A673 (cell line): ENCODE measurements at regions not wholly inside any gene's neighbourhood (a gene's known extent, or its start where the extent isn't known, plus 50 kb on each side); places are given as distances from the start of the nearest gene placed in this dataset.

Experiments used
- BruUV-seq: library from RNA; stranded (reverse); fragments of 400-500 nt; replicated peaks from 2 replicates; lab custom pipeline; 2021; lab: Mats Ljungman, UMichigan
- CTCF ChIA-PET: fragments of 300-600 bp; sonication (Branson Sonifier 250); formaldehyde crosslinking; loops from one replicate; lab custom pipeline; 2022; ENCODE audit warnings: antibody characterized with exemption; lab: Charles Lee
- POLR2A ChIA-PET: fragments of 300-600 bp; sonication (Branson Sonifier 250); formaldehyde crosslinking; loops from one replicate; lab custom pipeline; 2022; ENCODE audit warnings: antibody characterized with exemption; ENCODE audit not compliant: low non-redundant PET; lab: Charles Lee
- DNase-seq: peaks from one replicate; pipeline ENCODE4 v3.0.0-alpha.2; 2015; ENCODE audit warnings: low spot score
- H3K27ac ChIP-seq: fragments of 200-600 bp; sonication (generic); 2 replicates; pipeline ENCODE4 v1.5.1; 2016; ENCODE audit warnings: mixed run types, low read depth, mild to moderate bottlenecking, mixed read lengths, antibody characterized with exemption, low read length; ENCODE audit not compliant: poor library complexity, severe bottlenecking
- H3K27me3 ChIP-seq: fragments of 200-600 bp; sonication (generic); replicated peaks from 2 replicates; pipeline ENCODE4 v1.6.1; 2017; ENCODE audit warnings: mixed run types, low read depth, mild to moderate bottlenecking, mixed read lengths, antibody characterized with exemption, low read length; ENCODE audit not compliant: insufficient read depth, poor library complexity
- H3K36me3 ChIP-seq: fragments of 200-600 bp; sonication (generic); 2 replicates; pipeline ENCODE4 v1.6.1; 2016; ENCODE audit warnings: mixed run types, mild to moderate bottlenecking, mixed read lengths, antibody characterized with exemption, low read length; ENCODE audit not compliant: insufficient read depth, poor library complexity, severe bottlenecking
- H3K4me1 ChIP-seq: fragments of 200-600 bp; sonication (generic); 2 replicates; pipeline ENCODE4 v1.6.1; 2017; ENCODE audit warnings: mixed run types, mild to moderate bottlenecking, mixed read lengths, antibody characterized with exemption, low read length; ENCODE audit not compliant: insufficient read depth, poor library complexity, severe bottlenecking
- H3K4me3 ChIP-seq: fragments of 200-600 bp; sonication (generic); 2 replicates; pipeline ENCODE4 v1.5.1; 2016; ENCODE audit warnings: low read depth, mixed run types, mild to moderate bottlenecking, mixed read lengths, low read length; ENCODE audit not compliant: poor library complexity, severe bottlenecking
- H3K9me3 ChIP-seq: fragments of 200-600 bp; sonication (generic); 2 replicates; pipeline ENCODE4 v1.6.1; 2016; ENCODE audit warnings: mixed run types, low read depth, mild to moderate bottlenecking, mixed read lengths, antibody characterized with exemption, low read length; ENCODE audit not compliant: poor library complexity, severe bottlenecking
- EZH2 ChIP-seq: fragments of 200-600 bp; sonication (generic); IDR thresholded peaks from 2 replicates; pipeline ENCODE4 v1.6.1; 2017; ENCODE audit warnings: borderline replicate concordance, low read depth, mild to moderate bottlenecking, mixed read lengths, antibody characterized with exemption, low read length; ENCODE audit not compliant: poor library complexity, severe bottlenecking
- intact Hi-C: fragments of 100-400 bp; cut with micrococcal nuclease; formaldehyde crosslinking; loops from one replicate; pipeline ENCODE4 v1.10.0; 2022; ENCODE audit not compliant: unreplicated experiment
- TF ChIP-seq, protein P1 (sequence below): fragments of 300-800, 200-600 bp; sonication (generic); conservative IDR thresholded peaks from 2 replicates; pipeline ENCODE4 v1.5.1; 2017; ENCODE audit warnings: low read depth, mild to moderate bottlenecking, antibody characterized with exemption, low read length, moderate library complexity, mixed read lengths

GRCh38 chrX:40314070-40314469 is 216.3 kb upstream of the BCOR start:
- no peak for DNase-seq
- Histone ChIP-seq H3K27ac (no peak overlapping the region), H3K4me3 (no peak overlapping the region), H3K9me3 (no peaks in the 10 kb centered on the region), H3K27me3 (no peaks in the 10 kb centered on the region), H3K36me3 (no peaks in the 10 kb centered on the region), H3K4me1 (no peaks in the 10 kb centered on the region)
- no peak for TF ChIP-seq EZH2
- TF ChIP-seq, protein P1, sequence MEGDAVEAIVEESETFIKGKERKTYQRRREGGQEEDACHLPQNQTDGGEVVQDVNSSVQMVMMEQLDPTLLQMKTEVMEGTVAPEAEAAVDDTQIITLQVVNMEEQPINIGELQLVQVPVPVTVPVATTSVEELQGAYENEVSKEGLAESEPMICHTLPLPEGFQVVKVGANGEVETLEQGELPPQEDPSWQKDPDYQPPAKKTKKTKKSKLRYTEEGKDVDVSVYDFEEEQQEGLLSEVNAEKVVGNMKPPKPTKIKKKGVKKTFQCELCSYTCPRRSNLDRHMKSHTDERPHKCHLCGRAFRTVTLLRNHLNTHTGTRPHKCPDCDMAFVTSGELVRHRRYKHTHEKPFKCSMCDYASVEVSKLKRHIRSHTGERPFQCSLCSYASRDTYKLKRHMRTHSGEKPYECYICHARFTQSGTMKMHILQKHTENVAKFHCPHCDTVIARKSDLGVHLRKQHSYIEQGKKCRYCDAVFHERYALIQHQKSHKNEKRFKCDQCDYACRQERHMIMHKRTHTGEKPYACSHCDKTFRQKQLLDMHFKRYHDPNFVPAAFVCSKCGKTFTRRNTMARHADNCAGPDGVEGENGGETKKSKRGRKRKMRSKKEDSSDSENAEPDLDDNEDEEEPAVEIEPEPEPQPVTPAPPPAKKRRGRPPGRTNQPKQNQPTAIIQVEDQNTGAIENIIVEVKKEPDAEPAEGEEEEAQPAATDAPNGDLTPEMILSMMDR, result no peak
- POLR2A ChIA-PET, result no interaction called here
- CTCF ChIA-PET, result no interaction called here
- no TSS peak for BruUV-seq
- intact Hi-C loops, result no loop called here

DNA sequence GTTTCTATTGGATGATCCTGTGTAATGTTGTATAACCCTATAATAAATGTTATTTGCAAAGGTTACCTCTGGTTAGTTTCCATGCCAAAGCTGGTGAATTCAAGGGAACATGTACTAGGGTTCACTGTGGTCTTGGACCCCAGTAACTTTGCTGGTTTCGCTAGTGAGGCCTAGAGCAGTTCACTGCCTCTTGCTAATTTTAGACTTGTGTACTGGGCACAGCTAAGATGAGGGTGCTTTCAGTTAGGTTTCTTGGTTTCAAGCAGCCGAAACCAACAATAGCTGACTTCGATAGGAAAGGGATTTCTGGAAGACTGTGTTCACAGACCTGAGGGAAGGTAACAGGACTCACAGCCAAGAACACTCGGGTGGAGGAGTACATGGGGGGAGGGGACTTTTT is 215.5 kb upstream of the BCOR start:
- no TSS peak for BruUV-seq
- Histone ChIP-seq H3K27ac (no peak overlapping the region), H3K9me3 (no peaks in the 10 kb centered on the region), H3K27me3 (no peaks in the 10 kb centered on the region), H3K4me1 (no peaks in the 10 kb centered on the region), H3K36me3 (no peaks in the 10 kb centered on the region), H3K4me3 (no peak overlapping the region)
- no peak for DNase-seq
- CTCF ChIA-PET, result no interaction called here
- intact Hi-C loops, result no loop called here
- TF ChIP-seq, protein P1, result no peak
- TF ChIP-seq EZH2, result no peak
- POLR2A ChIA-PET, result no interaction called here

GRCh38 chrX:40310447-40310846 is 212.7 kb upstream of the BCOR start:
- no peak for DNase-seq
- BruUV-seq, result no TSS peak
- Histone ChIP-seq H3K27me3 (no peaks in the 10 kb centered on the region), H3K27ac (no peak overlapping the region), H3K9me3 (no peaks in the 10 kb centered on the region), H3K4me3 (no peak overlapping the region), H3K4me1 (no peaks in the 10 kb centered on the region), H3K36me3 (no peaks in the 10 kb centered on the region)
- intact Hi-C loops, result no loop called here
- CTCF ChIA-PET, result no interaction called here
- POLR2A ChIA-PET, result no interaction called here
- TF ChIP-seq, protein P1, result no peak
- no peak for TF ChIP-seq EZH2
